ENCODE measurements at regions not wholly inside any gene's neighbourhood (a gene's known extent, or its start where the extent isn't known, plus 50 kb on each side); places are given as distances from the start of the nearest gene placed in this dataset.
"Not testable (repeated sequence)": the region's sequence is repeated elsewhere in the genome, so short reads cannot be mapped to it uniquely, and the experiment has no call there.

- not testable (repeated sequence) for TF ChIP-seq CTBP1 (IDR thresholded peaks at IDR 0.05; ENCODE audit: borderline replicate concordance); BHLHE40 (IDR thresholded peaks at IDR 0.05; ENCODE audit: borderline replicate concordance); FOXA1 (IDR thresholded peaks at IDR 0.05); TARDBP (IDR thresholded peaks at IDR 0.05); SP1 (IDR thresholded peaks at IDR 0.05); SUZ12 (IDR thresholded peaks at IDR 0.05); ARNT (IDR thresholded peaks at IDR 0.05)
These were observed 89.3 kb downstream of the ZIC4 start for GRCh38 chr3:147317080-147317479.

Data from HEK293T (cell line).